NCI-H1930 (cell line): ENCODE measurements at regions not wholly inside any gene's neighbourhood (a gene's known extent, or its start where the extent isn't known, plus 50 kb on each side); places are given as distances from the start of the nearest gene placed in this dataset.

Experiments used
- DNase-seq, 2 experiments: peaks; one replicate each; lab custom pipeline; 2025; lab: John Stamatoyannopoulos, UW

DNA sequence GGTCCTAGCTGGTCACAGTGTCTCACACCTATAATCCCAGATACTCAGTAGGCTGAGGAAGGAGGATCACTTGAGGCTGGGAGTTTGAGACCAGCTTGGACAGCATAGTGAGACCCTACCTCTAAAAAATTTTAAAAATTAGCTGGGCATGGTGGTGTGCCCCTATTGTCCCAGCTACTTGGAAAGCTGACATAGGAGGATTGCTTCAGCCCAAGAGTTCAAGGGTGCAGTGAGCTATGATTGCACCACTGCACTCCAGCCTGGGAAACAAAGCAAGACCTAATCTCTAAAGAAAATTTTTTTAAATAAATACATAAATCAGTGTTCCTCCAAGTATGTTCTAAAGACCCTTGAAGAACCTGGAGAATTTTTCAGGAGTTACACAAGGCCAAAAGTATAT is 50.6 kb upstream of the GNAO1 start:
- no peak for DNase-seq

DNA sequence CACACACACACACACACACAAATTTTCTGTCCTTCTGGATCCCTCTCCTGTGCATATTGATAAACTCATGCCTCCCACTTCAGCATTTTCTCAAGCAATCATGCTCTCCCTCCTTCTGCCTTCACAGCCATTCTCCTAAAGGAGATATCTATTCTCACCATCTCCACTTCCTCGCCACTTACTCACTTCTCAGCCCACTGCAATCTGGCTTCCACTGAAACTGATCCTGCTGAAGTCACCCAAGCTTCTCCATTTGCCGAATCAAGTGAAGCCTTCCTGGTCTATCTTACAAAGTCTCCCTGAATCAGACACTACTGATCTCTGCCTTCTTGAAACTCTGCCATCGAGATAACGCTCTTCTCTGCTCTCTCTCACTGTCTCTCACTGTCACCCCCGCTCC is 54.0 kb upstream of the GNAO1 start:
- DNase-seq = no peak

GRCh38 chr16:56136256-56136655 is 55.0 kb upstream of the GNAO1 start:
- DNase-seq = no peak

GRCh38 chr16:56134790-56135189 is 56.5 kb upstream of the GNAO1 start:
- DNase-seq = no peak

GRCh38 chr16:56125922-56126321 is 65.4 kb upstream of the GNAO1 start:
- no peak for DNase-seq

DNA sequence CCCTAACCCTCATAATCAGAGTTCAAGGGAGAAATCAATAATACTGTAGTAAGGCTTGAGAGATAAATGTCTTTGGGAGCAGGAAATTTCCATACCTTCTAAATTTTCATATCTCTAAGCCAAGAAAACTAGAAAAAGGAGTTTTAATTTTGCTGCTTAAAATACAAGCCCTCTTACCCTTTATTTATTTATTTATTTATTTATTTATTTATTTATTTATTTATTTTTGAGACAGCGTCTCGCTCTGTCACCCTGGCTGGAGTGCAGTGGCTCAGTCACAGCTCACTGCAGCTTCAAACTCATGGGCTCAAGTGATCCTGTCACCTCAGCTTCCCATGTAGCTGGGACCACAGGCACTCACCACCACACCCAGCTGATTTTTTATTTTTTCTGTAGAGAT is 69.0 kb upstream of the GNAO1 start:
- no peak for DNase-seq

GRCh38 chr16:56121156-56121500 is 70.2 kb upstream of the GNAO1 start:
- DNase-seq = no peak

- no peak for DNase-seq
Measured at GRCh38 chr16:56120447-56121155, 70.7 kb upstream of the GNAO1 start.

- DNase-seq = no peak
Measured at GRCh38 chr16:56119133-56119532, 72.2 kb upstream of the GNAO1 start.

- no peak for DNase-seq
Measured at GRCh38 chr16:56116577-56116964, 74.7 kb upstream of the GNAO1 start.

- no peak for DNase-seq
Measured at GRCh38 chr16:56115817-56116576, 75.3 kb upstream of the GNAO1 start.

DNA sequence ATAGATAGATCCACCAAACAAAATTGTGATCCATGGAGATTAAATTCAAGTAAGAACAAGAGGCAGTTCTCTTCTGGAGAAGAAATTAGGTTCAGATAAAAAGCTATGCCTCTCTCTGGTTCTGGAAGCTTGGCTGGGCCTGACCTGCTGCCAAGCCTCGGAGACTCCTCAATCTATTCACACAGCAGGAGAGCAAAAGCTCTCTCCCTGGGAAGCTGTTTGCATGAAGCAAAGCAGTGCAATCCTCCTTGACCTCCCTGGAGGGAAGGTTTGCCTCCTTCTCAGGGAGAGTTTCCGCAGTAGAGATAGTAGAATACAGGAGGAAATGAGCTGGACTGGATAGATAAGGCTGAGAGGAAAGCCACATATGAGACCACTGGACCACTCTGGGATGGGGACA is 78.1 kb upstream of the GNAO1 start:
- no peak for DNase-seq

DNA sequence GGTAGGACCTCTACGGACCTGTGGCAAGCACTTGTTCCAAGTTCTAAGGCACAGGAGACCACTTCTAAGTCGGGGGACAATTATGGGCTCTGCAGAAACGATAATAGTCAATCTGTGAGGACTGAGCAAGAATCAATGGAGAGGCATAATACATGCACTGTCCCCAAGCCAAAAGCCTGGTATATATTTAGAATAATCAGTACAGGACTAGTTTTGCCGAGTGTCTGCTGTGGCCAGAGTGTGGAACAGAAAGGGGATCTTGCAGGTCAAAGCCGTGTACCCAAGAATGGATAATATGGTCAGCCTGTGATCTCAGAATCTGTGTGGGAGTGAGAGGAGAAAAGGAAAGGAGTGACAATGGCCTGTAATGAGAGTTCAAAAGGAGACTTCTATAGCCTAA is 80.2 kb upstream of the GNAO1 start:
- DNase-seq = no peak

- no peak for DNase-seq
Measured at GRCh38 chr16:56109994-56110393, 81.3 kb upstream of the GNAO1 start.

- no peak for DNase-seq
Measured at GRCh38 chr16:56109205-56109604, 82.1 kb upstream of the GNAO1 start.

DNA sequence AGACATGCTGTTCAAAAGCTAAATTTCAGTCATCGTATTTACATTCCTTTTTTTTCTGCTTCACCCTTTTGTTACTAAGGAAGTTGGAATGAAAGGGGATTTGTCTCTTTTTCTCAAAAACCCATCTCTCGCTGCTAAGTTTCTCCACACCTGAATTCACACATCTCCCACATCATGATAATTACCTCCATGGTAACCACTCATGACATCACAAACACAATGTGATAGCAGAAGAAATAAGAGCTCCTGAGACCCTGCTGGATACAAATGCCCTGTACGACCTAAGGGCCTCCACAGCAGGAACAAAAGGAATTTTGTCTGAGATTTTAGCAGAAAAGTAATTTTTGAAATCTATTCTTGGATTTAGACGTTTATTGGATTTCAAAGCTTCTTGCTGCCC is 82.6 kb upstream of the GNAO1 start:
- DNase-seq = no peak

DNA sequence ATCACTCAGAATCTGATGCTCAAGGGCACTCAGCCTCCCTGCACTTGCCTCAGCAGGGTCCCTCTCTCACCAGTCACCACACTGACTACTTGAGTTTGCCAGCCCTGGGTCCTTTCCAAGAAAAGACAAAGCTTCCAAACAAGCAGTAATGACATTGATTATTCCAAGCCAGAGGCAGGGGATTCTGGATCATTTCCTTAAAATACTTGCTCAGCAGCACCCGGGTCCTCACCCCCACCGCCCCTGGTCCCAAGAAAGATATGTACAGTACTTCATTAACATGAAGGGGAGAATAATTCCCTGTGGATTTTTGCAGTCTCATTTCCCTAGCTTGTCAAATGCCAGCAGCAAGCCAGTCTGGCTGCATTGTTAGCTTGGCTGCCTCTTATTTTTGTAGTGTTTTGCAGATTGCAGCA is 83.2 kb upstream of the GNAO1 start:
- no peak for DNase-seq

DNA sequence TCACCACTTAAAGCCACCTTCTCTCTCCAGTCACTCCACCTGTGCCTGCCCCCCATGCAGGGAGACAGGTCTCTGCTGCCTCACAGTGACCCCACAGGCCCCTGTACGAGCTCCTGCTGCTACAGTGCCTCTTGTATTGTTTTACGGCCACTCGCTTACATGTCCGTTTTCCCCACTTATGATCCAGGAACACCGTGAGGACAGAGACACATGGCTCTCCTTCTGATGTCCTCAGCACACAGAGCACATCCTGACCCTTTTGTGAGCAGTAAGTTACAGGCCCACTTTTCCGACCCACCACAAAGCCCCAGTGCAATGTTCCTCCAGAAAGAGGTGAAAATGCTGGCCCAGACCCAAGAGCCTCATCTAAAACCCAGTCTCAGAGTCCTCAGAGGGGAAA is 84.8 kb upstream of the GNAO1 start:
- no peak for DNase-seq

DNA sequence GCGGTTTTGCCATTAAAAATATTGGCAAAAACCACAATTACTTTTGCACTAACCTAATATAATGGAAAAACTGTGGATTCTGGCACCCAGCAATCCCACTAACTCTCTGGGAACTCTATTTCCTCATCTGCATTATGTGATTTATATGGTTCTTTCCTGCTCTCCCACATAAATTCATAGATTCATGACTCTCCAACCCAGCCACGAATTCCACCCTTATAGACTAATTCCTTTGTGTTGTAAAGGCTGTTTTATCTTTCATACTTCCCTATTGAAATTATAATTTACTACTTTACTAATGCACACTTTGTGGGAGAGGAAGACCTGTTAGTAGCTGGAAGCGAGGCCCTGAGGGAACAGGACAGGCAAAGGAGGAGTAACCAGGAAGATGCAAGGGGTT is 88.4 kb upstream of the GNAO1 start:
- DNase-seq = no peak

DNA sequence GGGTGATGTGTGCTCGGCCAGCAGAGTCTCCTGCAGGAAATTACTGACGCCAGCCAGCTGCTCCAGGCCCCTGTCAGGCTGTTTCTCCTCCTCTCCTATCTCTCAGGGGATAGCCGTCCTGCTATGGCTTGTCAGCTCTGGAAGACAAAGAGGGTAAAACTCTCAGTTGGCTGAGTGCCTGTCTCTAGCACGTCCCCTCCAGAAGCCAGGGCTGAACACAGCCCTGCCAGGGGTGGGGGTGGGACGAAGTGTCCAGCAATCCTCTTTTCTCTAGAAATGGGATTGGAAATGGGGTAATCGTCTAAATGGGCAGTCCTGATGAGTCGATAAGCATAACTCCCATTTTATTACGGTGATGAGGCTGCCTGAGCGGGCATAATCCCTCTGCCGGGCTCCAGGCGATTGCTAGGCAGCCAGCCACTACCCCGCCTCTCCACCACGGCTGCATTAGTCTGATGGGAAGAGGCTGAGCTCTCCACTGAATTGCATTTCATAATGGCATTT is 89.1 kb upstream of the GNAO1 start:
- DNase-seq = no peak

DNA sequence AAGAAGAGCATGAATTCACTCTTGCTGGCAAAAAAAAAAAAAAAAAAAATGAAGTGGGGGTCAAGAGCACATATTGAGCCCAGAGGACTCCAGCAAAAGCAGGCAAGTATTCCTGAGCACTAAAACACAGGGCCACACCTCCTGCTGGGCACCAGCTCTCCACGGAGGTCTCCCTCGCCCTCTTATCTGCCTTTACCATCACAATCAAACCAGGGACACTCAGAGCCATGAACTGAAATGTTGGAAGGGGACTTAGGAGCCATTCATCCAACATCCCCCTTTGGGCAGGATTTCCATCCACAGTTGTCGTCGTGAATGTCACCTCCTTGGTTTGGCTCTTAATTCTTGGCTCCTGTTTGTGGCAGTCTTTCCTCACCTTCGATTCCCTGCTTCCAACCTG is 89.8 kb upstream of the GNAO1 start:
- DNase-seq = no peak

DNA sequence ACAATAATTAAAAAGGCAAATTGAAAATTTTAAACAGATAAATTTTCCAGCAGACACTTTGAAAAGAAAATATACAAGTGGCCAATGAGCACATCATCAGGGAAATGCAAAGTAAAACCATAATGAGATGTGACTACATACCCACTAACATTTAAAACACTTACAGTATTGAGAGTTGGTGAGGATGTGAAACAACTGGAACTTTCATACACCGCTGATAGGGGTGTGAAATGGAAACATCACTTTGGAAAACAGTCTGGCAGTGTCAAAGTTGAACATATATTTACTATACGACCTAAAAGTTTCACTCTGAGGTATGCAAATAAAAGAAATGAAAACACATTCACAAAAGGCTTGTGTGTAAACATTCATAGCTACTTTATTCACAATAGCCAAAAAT is 94.0 kb upstream of the GNAO1 start:
- DNase-seq = no peak

DNA sequence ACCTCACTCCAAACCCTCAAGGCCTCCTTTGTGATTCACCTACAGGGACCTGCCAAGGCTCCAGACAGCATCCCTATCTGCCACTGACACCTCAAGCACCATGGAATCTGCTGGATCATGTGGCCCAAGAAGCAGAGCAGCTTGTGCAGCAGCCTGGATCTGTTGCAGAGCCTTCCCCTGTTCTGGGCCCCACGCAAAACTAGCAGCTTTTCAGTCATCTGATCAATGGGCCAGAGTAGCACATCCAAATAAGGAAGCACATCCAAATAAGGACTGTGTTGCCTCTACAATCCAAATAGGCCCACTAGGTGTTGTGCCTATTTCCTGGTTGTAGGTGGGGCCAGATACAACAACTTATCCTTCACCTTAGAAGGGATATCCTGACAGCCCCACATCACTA is 97.1 kb upstream of the GNAO1 start:
- DNase-seq = no peak

- no peak for DNase-seq
Measured at GRCh38 chr16:56093055-56093454, 98.2 kb upstream of the GNAO1 start.
